Effector CD4-positive, alpha-beta T cell (primary cell): ENCODE measurements at regions not wholly inside any gene's neighbourhood (a gene's known extent, or its start where the extent isn't known, plus 50 kb on each side); places are given as distances from the start of the nearest gene placed in this dataset.

Experiments used
- DNase-seq: peaks from one replicate; pipeline ENCODE4 v3.0.0-alpha.2; 2020

DNA sequence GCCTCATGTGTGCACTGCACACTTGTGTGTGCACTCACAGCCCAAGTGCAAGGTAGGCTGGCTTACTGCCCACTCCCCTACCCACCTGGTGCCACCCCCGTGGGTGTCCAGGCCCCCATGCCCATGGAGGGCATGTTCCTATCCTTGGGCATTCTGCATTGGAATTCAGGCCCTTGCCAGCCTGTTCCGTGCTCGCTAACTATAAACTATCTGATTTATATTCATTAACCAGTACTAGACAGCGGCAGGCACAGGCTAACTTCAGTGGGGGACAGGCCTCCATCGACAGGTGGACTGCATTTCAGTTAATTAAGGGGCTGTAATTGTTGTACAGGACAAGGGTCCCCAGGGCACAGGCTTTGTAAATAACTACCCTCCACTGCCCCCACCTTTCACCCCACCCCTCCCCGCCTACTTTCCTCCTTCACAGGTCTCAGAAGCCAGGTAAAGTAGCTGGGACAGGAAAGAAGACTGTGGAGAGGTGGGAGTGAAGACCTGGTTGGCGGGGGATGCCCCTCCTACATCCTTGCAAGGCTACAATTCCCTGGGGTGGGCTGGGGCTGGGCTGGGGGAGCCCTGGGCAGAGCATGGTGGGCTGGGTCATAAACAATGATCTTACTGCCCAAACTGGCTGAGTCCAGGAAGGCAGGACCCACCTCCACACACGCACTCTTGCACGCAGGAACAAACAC lies 119.0 kb upstream of the LHX1 start:
- DNase-seq, result no peak

DNA sequence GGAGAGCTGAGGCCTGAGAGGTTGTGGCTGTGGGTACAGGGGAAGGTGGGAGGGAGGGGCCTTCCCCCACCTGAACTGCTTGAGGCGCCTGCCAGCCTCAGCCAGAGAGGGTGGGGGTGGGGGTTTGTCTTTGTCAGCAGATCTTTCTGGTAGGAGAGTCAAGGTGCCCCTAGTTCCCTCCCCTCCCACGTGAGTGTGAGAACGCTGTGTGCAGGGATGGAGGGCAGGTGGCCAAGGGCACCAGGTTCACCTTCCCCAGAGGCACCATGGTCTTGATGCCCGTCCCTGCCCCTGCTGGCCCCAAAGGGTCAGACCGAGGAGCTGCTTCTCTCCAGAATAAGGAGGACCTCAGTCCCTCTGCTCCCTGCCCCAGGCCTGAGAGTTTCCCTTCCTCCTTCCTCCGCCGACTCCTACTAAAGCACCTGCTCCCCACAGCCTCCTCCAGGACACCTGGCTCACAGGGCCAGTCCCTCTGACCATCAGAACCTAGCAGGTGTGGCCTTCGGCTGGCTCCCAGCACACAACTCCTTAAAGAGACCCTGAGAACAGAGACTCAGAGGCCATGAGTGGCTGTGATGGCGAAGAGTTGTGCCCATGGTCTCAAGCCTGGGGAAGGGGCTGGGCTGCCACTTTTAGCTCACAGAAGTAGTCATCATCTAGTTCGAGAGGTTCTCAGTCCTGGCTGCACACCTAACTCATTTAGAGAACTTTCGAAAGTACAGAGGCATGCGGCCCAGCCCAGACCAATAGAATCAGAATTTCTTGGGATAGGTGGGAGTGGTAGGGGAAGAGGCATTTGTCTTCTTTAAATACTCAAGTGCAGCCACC lies 113.2 kb upstream of the LHX1 start:
- DNase-seq, result no peak

DNA sequence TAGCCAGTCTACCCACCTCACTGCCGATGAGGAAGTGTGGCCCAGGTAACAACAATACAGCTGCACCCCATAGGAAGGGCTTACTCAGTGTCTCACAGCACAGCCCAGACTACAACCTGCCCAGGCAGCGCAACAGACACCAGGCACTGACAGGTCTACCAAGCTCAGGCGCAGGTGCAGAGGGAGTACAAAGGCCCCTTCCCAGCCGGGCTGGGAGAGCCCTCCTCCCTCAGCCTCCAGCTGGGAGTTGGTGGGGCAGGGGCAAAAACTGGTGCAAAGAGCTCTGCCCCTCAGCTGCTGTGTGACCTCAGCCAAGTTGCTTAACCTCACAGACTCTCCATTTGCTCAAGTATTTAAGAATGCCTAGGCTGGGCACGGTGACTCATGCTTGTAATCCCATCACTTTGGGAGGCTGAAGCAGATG lies 112.6 kb upstream of the LHX1 start:
- no peak for DNase-seq

DNA sequence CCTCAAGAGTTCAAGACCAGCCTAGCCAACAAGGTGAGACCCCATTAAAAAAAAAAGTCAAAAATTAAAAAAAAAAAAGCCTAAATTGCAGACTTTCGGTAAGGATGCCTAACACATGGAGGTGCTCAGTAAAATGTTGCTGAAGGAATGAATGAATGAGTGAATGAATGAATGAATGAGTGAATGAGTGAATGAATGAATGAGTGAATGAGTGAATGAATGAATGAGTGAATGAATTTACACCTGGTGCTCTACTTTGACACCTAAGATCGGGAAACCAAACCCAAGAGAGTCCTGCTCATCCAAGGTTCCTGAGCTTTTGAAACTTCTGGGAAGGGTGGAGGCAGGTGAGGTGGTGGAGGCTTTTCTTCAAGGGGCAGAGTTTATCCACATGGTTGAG lies 112.2 kb upstream of the LHX1 start:
- DNase-seq, result no peak

DNA sequence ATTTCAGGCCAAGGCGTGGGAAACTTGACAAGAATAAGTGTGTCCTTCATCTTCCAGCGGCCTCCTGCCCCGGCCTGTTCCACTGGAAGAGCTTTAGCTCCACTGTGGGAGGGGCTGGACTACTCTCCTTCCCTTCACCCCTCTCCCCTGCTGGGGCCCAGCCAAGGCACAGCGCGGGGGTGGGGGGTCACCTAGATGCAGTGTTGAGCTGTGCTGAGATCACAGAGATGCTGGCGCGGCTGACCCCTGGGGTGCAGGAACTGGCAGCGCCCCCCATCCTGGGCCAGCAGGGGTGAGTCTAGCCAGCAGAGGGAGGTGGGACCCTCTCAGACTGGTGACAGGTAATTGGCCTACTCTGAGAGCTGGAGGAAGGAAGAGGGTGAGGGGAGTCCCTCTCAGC lies 111.8 kb upstream of the LHX1 start:
- DNase-seq, result no peak

DNA sequence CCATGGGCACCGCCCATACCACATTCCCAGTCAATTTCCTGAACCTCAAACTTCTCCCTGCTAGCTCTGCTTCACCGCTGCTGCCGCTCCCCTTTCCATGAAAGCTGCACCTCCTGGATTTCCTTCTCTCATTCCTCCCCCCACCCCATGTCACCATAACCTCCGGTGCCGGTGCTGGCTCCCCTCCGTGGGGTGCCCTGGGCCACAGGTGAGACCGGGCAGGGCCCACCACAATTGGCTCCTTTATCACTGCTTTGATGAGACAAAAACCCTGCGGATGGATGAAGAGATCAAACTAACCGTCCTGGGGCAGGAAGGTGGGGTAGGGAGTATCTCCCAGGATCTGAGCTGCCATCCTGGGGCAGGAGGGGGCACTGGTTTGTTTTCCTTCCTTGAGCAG lies 111.3 kb upstream of the LHX1 start:
- DNase-seq, result no peak

DNA sequence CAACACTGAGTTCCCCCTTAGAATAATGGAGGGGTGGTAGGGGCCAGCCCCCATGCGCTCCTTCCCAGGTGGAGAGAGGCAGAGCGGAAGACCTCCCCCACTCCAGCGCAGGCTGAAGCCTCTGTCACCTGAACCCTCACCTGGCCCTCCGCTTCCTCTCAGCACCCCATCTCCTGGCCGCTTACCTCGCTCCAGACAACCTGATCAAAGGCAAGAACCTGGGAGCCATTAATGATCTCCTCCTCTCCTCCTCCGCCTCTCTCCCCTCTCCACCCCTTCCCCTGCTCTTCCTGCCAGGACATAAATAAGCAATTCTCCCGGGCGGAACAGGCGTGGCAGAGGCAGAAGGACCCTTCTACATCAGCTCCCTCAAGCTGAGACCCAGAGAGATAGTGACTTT lies 110.2 kb upstream of the LHX1 start:
- no peak for DNase-seq

DNA sequence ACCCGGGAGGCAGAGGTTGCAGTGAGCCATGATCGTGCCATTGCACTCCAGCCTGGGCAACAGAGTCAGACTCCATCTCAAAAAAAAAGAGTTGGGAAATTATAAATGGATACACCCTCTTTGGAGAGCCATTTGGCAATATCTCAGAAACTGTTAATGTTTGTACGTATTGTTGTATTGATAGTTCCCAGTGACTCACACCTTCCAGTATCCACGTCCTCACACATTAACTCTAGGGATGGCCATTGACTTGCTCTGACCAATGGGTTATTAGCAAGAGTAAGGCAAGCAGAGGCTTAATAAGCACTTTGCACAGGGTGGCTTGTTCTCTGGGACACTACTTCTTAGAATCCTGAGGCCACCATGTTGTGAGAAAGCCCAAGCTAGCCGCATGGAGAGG lies 107.6 kb upstream of the LHX1 start:
- DNase-seq, result no peak

DNA sequence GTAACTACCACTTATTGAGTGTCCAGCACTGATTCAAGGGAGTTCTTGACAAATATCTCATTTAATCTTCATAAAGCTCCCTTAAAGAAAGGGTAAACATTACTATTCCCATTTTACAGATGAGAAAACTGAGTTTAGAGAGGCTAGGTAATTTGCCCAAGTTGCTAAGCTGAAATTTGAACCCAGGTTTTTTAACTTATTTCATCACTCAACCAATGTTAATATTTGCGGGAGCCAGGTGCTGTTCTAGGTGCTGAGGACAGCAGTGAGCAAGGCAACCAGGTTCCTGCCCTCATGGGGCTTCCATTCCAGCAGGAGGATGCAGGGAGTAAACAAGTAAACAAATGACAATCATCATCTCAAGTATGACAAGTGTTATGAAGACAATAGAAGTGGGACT lies 104.0 kb upstream of the LHX1 start:
- DNase-seq, result no peak

DNA sequence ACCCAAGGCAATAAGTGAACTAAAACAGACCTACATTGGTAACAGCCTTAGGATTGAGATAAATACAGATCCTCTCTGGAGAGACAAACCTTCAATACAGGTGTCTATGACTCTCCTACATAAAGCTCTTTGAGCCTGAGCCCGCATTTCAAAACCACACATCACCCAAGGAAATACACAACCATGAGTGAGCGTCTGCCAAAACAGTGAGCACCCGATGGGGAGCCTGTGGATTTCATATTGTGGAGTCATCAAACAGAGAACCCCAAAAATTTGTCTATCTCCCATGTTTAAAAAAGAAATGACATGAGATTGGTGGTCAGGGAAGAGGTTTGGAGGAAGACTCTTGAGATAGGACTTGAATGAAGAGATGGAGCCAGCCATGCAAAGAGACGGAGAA lies 102.2 kb upstream of the LHX1 start:
- DNase-seq, result no peak

DNA sequence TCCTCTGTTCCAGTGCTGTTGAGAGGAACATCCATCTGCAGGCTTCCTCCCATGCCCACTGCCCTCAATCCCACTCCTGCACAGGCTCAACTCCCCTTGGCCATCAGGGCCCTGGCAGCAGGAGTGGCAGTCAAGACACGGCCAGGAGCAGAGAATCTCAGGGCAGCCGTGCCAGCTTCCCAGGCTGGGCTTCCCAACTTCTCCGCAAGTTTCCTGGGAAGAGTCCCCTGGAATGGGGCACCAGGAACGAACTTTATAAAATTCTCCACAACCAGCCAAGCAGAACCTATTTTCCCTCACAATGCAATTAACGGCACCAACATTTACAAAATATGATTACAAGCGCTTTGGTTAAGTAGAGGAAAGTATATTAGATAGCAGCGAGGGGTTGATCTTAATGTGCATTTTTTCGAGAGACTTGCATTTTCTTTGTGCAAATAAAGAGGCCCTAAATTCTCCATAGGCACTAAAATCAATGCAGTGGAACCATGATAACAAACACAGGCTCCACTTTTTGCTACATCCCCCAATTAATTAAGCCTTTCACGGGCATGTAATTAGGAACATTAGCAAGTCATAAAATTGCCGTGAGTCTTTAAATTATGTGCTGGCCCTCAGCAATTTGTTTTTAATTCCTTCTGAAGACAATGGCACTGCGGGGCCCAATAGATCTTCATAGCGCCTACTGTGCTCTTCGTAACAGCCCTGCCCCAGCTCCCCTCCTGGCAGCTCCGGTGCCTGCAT lies 99.9 kb upstream of the LHX1 start:
- DNase-seq, result no peak

DNA sequence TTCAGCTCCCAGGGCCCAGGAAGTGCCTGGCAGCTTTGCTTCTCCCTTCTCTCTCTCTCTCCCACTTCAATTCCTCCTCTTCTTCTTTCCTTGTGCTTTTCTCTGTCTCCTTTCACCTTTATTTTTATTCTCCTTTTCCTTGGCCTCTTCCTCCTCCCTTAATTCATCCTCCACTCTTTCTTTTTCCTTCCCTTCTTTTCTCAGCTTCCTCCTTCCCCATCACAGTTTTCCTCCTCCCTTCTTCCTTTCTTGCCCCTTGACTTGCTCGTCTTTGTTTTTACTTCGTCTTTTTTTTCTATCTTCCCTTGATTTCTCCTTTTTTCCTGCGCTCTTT lies 99.4 kb upstream of the LHX1 start:
- DNase-seq, result no peak

DNA sequence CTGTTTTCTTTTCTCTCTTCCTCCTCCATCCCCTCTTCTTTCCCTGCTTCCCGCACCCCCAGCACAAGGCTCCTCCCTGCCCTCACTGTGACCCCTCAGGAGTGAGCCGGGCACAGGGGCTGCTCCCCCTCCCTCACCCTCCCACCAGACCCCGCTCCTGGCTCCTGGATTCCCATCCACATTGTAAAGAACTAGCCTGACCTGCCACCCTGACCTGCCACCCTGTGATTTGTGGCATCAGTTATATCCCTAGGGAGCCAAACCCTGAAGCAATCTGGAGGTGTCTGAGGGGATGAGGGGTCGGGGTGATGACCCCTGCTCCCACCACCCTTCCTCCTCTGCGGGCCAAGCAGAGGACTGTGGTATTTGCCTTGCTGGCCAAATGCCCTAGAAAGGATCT lies 98.0 kb upstream of the LHX1 start:
- no peak for DNase-seq

DNA sequence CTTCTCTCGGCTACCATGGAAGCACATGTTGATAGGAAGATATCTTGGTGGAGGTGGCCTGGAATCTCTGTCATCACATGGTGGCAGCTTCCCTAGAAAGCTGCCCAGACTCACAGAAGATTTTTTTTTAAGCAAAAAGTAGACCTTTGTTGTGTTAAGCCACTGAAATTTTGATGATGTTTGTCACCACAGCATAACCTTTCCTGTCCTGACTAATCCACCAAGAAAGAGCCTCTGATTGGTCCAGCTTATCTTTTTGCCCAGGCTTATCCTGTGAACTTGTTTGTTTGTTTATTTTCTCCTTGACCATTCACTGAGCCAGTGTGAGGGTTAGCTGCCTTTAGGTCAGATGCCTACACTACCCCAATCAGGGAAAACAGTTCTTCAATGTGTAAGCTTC lies 96.5 kb upstream of the LHX1 start:
- no peak for DNase-seq

DNA sequence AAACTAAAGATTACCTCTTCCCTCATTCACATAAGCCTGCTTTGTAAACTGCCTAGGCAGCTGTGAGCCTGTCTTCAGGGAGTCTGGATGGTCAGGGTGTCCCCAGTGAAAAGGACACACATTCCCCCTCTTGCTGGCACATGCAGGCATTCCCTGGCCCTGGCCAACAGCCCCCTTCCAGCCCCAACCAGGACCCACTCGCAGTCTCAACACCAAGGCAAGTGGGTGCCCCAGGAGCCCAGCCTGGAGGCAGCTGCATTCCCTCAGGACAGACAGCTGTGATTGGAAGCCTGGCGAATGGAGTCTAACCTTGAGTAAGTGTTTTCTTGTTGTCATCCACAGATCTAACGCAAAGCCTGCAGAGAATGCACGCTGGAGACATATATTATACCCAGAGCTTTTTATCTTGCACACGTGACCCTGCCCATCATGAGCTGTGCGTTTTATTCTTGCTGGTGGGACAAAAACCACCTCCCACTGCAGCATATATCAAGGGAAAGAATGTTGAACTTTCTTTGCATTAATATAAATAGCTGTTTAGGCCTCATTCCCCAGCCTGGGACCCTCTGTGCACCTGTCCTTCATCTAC lies 95.0 kb upstream of the LHX1 start:
- no peak for DNase-seq

DNA sequence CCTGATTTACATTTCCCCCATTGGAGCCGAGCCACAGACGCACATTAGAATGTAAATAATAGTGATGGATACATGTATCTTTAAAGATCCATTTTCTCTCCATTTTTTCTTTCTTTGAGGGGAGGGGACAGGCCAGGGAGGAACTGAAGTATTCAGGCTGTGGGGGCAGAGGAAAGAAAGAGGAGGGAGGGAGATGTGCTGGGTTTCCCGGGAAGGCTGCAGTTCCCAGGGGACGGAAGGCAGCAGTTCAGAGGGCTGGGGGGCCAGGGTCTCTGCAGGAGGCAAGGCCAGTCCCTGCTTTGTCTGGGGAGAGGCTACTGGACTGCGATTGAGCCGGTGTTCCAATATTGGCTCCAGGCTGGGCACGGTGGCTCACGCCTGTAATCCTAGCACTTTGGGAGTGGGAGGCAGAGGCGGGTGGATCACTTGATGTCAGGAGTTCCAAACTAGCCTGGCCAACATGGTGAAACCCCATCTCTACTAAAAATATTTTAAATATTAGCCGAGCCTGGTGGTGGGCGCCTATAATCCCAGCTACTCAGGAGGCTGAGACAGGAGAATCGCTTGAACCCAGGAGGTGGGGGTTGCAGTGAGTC lies 94.2 kb upstream of the LHX1 start:
- DNase-seq, result no peak

DNA sequence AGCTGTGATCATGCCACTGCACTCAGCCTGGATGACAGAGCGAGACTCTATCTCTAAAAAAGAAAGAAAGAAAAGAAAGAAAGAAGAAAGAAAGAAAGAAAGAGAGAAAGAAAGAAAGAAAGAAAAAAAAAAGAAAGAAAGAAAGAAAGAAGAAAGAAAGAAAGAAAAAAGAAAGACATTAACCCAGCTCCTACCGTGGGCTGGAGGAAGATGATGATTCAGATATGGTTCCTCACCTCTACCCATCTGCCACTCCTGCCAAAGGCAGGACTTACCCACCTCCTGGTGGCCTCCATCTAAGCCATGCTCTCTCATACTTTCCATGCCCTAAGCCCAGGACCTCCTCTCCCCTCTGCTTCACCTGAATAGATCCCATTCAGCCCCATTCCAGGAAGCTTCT lies 93.3 kb upstream of the LHX1 start:
- no peak for DNase-seq

DNA sequence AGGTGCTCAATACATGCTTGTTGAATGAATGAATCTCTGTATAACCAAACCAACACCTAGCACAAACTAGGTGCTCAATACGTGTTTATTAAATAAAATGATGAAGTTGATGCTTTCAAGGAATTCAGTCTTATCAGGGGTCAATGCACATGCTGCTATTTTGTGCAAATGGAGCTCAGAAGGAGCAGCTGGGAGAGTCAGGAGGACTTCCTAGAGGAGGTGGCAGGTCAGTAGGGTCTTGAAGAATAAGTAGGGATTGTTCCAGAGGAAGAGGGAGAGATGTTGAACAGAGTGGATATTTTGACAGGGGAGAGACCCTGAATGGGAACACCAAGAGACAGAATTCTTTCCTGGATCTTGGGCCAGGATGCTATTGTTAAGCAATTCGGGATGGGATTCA lies 92.7 kb upstream of the LHX1 start:
- DNase-seq, result no peak

DNA sequence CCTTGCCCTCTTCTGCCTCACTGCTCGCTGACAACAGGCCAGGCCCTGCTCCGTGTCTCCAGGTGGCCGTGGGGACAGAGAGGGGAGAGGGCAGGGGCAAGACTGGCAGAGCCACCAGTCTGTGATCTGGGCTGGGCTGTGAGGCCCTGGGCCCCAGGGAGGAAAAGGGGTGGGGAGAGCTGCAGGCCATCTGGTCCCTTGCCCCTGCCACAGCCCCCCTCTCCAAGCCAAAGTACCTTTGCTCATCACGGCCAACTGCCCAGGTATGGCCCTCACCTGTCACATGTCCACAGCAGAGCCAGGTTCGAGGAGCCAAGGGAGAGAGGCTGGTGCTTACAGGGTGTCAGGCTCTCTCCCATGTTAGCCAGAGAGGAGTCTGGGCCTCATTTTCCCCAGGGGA lies 91.4 kb upstream of the LHX1 start:
- no peak for DNase-seq

DNA sequence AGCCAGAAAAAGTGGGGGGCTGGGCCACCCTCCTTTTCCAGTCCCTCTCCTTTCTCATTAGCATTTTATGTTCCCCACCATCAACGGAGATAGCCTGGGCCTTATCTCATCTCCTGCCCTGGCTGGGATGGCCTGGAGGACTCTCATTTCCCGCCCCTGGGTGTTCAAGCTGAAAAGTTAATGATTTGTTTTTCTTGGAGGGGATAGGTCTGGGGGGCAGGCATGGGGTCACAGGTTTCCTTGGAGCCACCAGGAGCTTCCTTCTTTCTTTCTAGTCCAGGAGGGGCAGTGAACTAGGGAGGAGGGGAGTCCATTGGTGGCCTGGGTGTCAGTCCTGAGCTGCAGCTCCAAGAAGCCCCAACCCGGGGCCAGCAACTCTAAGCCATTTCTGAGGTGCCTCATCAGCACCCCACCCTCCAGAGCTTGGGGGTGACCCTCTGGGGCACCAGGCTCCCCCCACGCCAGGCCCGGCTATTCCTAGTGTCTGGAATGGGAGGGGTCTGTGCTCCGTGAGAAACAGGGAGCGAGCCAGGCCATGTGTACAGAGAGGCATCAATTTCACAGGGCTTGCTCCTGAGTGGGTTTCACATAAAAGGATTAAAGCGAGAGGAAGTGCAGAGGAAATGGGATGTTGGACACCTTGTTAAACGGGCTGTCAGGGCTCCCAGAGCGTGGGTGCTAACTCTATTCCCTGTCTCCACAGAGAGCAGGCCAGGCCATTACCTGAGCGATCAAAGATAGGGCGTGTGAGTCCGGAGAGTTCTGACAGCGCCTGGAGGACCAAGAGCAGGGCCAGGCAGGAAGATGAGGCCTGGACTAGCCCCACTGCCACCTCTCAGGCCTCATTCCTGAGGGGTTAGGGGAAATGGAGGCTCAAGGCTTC lies 90.6 kb upstream of the LHX1 start:
- DNase-seq, result no peak

DNA sequence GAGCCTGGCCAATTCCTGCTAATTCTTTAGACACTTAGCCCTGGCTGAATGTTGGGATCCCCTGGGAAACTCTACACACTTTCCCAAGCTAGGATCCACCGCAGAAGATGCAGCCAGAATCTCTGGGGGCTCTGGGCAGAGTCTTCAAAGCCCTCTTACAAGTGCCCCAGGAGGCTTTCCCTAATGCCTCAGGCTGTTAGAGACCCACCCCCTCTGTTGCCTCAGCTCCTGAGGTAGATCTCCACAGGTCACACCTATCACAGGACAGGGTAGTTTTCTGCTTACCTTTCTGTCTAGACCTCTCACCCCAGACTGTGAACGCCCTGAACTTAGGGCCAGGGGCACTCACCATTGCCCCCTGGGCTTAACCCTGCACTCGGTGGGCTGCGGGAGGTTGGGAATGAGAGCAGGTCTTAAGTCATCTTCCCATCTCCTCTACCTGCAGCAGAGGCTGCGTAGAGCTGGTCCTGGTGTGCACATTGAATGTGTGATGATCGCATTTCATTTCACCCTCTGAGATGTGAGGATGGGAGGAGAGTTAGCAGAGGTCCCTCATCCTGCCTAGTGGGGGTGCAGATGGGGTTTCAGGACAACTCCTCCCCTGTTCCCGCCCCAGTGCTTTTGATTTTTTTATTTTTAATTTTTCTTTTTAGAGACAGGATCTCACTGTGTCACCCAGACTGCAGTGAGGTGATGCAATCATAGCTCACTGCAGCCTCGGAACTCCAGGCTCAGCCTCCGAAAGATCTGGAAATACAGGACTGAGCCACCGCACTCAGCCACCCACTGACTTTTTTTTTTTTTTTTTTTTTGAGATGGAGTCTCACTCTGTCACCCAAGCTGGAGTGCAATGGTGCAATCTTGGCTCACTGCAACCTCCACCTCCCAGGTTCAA lies 89.0 kb upstream of the LHX1 start:
- DNase-seq, result no peak
